SK-N-SH (cell line): ENCODE measurements at regions not wholly inside any gene's neighbourhood (a gene's known extent, or its start where the extent isn't known, plus 50 kb on each side); places are given as distances from the start of the nearest gene placed in this dataset.

Source experiments
- CTCF ChIA-PET: fragments of 300-600, 350-600 bp; formaldehyde crosslinking; extraction: SDS; loops from one replicate; lab custom pipeline; 2021; lab: Yijun Ruan, JAX
- POLR2A ChIA-PET: fragments of 350-600 bp; sonication (Branson Sonifier 250); formaldehyde crosslinking; extraction: SDS; loops from one replicate; lab custom pipeline; 2020; ENCODE audit warnings: antibody characterized with exemption, inconsistent platforms; lab: Yijun Ruan, JAX
- DNase-seq: peaks from one replicate; pipeline ENCODE4 v3.0.0; 2012
- H2AFZ ChIP-seq: fragments of 200-600 bp; sonication (generic); 2 replicates; pipeline ENCODE4 v1.8.1; 2016; ENCODE audit warnings: antibody characterized with exemption, mild to moderate bottlenecking, low read depth
- H3F3A ChIP-seq: fragments of 200-600 bp; sonication (generic); replicated peaks from 2 replicates; pipeline ENCODE3; 2016; ENCODE audit warnings: antibody characterized with exemption, mild to moderate bottlenecking; ENCODE audit not compliant: insufficient read depth
- H3K27ac ChIP-seq, 2 experiments: fragments of 200-500 bp in 1 of 2; fragments of 200-600 bp in 1 of 2; sonication (Bioruptor generic) in 1 of 2; sonication (generic), shearing (Covaris generic) in 1 of 2; 2 replicates each; pipeline versions ENCODE4 v1.5.1 to v1.6.1; 2014 to 2016; ENCODE audit warnings: low read depth in 2 of 2, inconsistent platforms in 1 of 2, low read length in 1 of 2, mild to moderate bottlenecking in 1 of 2, mixed read lengths in 1 of 2
- H3K27me3 ChIP-seq: fragments of 200-600 bp; sonication (generic), shearing (Covaris generic); 2 replicates; pipeline ENCODE4 v1.6.1; 2016; ENCODE audit warnings: mixed run types; ENCODE audit not compliant: insufficient read depth
- H3K36me3 ChIP-seq, 2 experiments: fragments of 200-500 bp in 1 of 2; fragments of 200-600 bp in 1 of 2; sonication (Bioruptor generic) in 1 of 2; sonication (generic) in 1 of 2; replicated peaks in 1 of 2; 2 replicates each; pipeline versions ENCODE3 to v1.5.1; 2014 to 2016; ENCODE audit warnings: low read length in 1 of 2, mild to moderate bottlenecking in 1 of 2; ENCODE audit not compliant: insufficient read depth in 2 of 2, control insufficient read depth in 1 of 2
- H3K4me1 ChIP-seq, 2 experiments: fragments of 200-500 bp in 1 of 2; fragments of 200-600 bp in 1 of 2; sonication (Bioruptor generic) in 1 of 2; sonication (generic), shearing (Covaris generic) in 1 of 2; 2 replicates each; pipeline versions ENCODE4 v1.5.1 to v1.6.1; 2014 to 2016; ENCODE audit warnings: low read depth in 1 of 2, low read length in 1 of 2, mixed run types in 1 of 2; ENCODE audit not compliant: insufficient read depth in 2 of 2, control insufficient read depth in 1 of 2
- H3K4me2 ChIP-seq: fragments of 200-600 bp; sonication (generic), shearing (Covaris generic); 2 replicates; pipeline ENCODE4 v1.6.1; 2017; ENCODE audit warnings: mixed run types
- H3K4me3 ChIP-seq, 2 experiments: fragments of 200-500 bp in 1 of 2; fragments of 200-600 bp in 1 of 2; sonication (Bioruptor generic) in 1 of 2; sonication (generic), shearing (Covaris generic) in 1 of 2; 2 replicates each; pipeline versions ENCODE4 v1.5.1 to v1.8.1; 2014 to 2016; ENCODE audit warnings: low read depth in 2 of 2, inconsistent platforms in 1 of 2, low read length in 1 of 2, mild to moderate bottlenecking in 1 of 2, mixed read lengths in 1 of 2, moderate library complexity in 1 of 2
- H3K79me2 ChIP-seq: fragments of 200-600 bp; sonication (generic); 2 replicates; pipeline ENCODE4 v1.8.1; 2017; ENCODE audit warnings: mild to moderate bottlenecking; ENCODE audit not compliant: insufficient read depth
- H3K9ac ChIP-seq: fragments of 200-600 bp; sonication (generic); 2 replicates; pipeline ENCODE4 v1.6.1; 2017; ENCODE audit warnings: mixed run types
- H3K9me2 ChIP-seq: fragments of 200-600 bp; sonication (generic); 2 replicates; pipeline ENCODE4 v1.6.1; 2017; ENCODE audit warnings: mixed run types
- H3K9me3 ChIP-seq: fragments of 200-600 bp; sonication (generic); 2 replicates; pipeline ENCODE4 v1.6.1; 2017; ENCODE audit warnings: mixed run types, mild to moderate bottlenecking, moderate library complexity
- H4K20me1 ChIP-seq: fragments of 200-600 bp; sonication (generic); 2 replicates; pipeline ENCODE4 v1.6.1; 2017; ENCODE audit warnings: mild to moderate bottlenecking, mixed run types; ENCODE audit not compliant: insufficient read depth
- ELF1 ChIP-seq: IDR thresholded peaks from 2 replicates; pipeline ENCODE4 v1.4.0; 2012
- FOXJ3 ChIP-seq: sonication (generic); formaldehyde crosslinking; IDR thresholded peaks from 2 replicates; pipeline ENCODE4 v1.5.1; 2020; ENCODE audit warnings: mild to moderate bottlenecking, missing genetic modification reagents
- MXI1 ChIP-seq: IDR thresholded peaks from 2 replicates; pipeline ENCODE4 v1.6.1; 2012; ENCODE audit warnings: mild to moderate bottlenecking, low read depth, low read length, improper control_type of control experiment
- POLR2AphosphoS5 ChIP-seq: IDR thresholded peaks from 2 replicates; pipeline ENCODE4 v1.6.1; 2012; ENCODE audit warnings: low read depth, low read length
- RFX5 ChIP-seq: IDR thresholded peaks from 2 replicates; pipeline ENCODE4 v1.6.1; 2012; ENCODE audit warnings: mild to moderate bottlenecking, improper control_type of control experiment, low read length
- SIN3A ChIP-seq: IDR thresholded peaks from 2 replicates; pipeline ENCODE4 v1.6.1; 2012; ENCODE audit warnings: low read depth, mild to moderate bottlenecking, low read length, moderate library complexity, borderline replicate concordance
- whole genome bisulfite sequencing: methylation state at CpG from one replicate; pipeline ENCODE4 v1.1.6; 2017; ENCODE audit warnings: low lambda C conversion rate; 5-methylcytosine and 5-hydroxymethylcytosine counted together
- TF ChIP-seq, protein P1 (sequence below): IDR thresholded peaks from 2 replicates; pipeline ENCODE4 v1.4.0; 2012; ENCODE audit warnings: low read depth, borderline replicate concordance

DNA sequence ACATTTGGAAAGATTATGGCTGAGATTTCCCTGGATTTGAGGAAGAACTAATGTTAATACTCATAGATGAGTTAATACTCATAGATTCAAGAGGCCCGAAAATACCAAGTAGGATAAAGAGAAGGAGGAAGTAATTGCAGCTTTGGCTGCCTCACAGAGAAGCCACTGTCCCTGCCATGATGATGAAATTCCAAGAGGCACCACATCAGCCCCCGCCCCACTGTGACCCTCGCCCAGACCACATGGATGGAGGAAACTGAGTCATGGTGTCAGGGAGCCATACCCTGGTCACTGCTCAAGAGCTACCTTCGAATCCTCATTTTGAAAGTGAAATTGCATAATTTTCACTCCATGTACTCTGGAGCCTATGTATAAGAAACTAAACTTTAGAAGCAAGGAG, 57.6 kb upstream of the SLC22A11 start:
- Histone ChIP-seq H3K36me3 (no peaks in the 10 kb centered on the region), H3K4me3 (no peak overlapping the region), H4K20me1 (no peaks in the 10 kb centered on the region), H3K27me3 (no peaks in the 10 kb centered on the region), H2AFZ (no peak overlapping the region), H3K4me1 (peaks cover 0 to 3% of the 10 kb centered on the region in 2 experiments; a peak in 1 of 4 replicates), H3K4me2 (no peak overlapping the region), H3K9ac (no peak overlapping the region), H3F3A (no peaks in the 10 kb centered on the region), H3K9me2 (no peaks in the 10 kb centered on the region), H3K9me3 (no peaks in the 10 kb centered on the region), H3K79me2 (no peaks in the 10 kb centered on the region), H3K27ac (no peak overlapping the region)
- TF ChIP-seq ELF1: no peak
- TF ChIP-seq SIN3A: no peak
- no peak for TF ChIP-seq POLR2AphosphoS5
- no peak for TF ChIP-seq RFX5
- TF ChIP-seq, protein P1, sequence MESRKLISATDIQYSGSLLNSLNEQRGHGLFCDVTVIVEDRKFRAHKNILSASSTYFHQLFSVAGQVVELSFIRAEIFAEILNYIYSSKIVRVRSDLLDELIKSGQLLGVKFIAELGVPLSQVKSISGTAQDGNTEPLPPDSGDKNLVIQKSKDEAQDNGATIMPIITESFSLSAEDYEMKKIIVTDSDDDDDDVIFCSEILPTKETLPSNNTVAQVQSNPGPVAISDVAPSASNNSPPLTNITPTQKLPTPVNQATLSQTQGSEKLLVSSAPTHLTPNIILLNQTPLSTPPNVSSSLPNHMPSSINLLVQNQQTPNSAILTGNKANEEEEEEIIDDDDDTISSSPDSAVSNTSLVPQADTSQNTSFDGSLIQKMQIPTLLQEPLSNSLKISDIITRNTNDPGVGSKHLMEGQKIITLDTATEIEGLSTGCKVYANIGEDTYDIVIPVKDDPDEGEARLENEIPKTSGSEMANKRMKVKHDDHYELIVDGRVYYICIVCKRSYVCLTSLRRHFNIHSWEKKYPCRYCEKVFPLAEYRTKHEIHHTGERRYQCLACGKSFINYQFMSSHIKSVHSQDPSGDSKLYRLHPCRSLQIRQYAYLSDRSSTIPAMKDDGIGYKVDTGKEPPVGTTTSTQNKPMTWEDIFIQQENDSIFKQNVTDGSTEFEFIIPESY: no peak
- no peak for TF ChIP-seq FOXJ3 (CRISPR knock-in tag)
- POLR2A ChIA-PET: no interaction called here
- WGBS: 21% methylated on average over 4 of the region's 4 CpGs
- no peak for DNase-seq
- CTCF ChIA-PET: interaction anchor here (1.3 to 1.5 kb wide), 3 partner anchors 8 to 151 kb away, joined by 4 to 6 read pairs (median 6); no protein-coding TSS in a partner anchor

DNA sequence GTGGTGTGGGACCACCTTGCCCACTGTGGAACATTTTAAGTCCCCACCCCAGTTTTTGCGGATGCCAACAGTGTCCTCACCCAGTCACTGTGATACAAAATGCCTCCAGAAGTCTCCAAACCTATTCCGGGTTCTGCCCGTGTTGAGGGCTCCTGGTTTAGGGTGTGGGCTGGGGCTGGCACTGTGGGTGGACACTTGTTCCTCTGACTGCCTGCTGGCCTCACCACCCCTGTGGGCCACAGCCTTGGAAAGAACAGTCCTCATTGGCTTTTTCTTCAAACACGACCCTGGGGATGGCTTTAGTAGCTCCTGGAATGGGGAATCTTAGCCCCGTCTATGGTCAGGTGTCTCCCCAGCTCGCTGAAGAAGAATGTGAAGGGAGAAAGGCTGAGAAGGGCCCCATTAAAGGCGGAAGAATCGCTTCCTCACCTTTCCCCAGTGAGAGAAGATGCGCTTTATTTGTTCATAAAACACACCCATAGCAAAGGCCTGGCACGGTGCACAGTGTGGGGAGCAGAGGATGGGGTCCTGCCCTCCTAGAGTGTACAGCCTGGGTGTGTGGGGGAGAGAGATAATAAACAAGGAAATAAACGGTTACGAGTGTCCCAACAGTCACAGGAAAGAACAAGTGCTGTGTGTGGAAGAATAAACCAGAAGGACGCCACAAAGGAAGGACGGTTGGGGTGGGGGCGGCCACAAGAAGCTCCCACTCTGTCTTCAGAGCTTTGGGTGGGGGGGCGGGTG, 56.3 kb upstream of the SLC22A11 start:
- Histone ChIP-seq H3K9me3 (no peaks in the 10 kb centered on the region), H3K9ac (no peak overlapping the region), H4K20me1 (no peaks in the 10 kb centered on the region), H3K79me2 (no peaks in the 10 kb centered on the region), H3K4me2 (no peak overlapping the region), H3K36me3 (no peaks in the 10 kb centered on the region), H3F3A (no peaks in the 10 kb centered on the region), H2AFZ (no peak overlapping the region), H3K9me2 (no peaks in the 10 kb centered on the region), H3K27ac (no peak overlapping the region), H3K4me3 (no peak overlapping the region), H3K4me1 (peaks cover 0 to 3% of the 10 kb centered on the region in 2 experiments; a peak in 1 of 4 replicates), H3K27me3 (no peaks in the 10 kb centered on the region)
- DNase-seq: no peak
- POLR2A ChIA-PET: no interaction called here
- no peak for TF ChIP-seq MXI1
- 51% methylated on average over 15 of the region's 16 CpGs for WGBS
- CTCF ChIA-PET: interaction anchor here (0.9 to 2.5 kb wide), 3 partner anchors 10 to 153 kb away, joined by 3 to 10 read pairs (median 4); no protein-coding TSS in a partner anchor
